Fibroblast of skin of right quadriceps (primary cell): ENCODE measurements at regions not wholly inside any gene's neighbourhood (a gene's known extent, or its start where the extent isn't known, plus 50 kb on each side); places are given as distances from the start of the nearest gene placed in this dataset.
A peak's percentile ranks its signal among the peaks of the same experiment; 100 is the strongest.

Source experiments
- DNase-seq: peaks from one replicate; pipeline ENCODE4 v3.0.0-alpha.2; 2013

DNA sequence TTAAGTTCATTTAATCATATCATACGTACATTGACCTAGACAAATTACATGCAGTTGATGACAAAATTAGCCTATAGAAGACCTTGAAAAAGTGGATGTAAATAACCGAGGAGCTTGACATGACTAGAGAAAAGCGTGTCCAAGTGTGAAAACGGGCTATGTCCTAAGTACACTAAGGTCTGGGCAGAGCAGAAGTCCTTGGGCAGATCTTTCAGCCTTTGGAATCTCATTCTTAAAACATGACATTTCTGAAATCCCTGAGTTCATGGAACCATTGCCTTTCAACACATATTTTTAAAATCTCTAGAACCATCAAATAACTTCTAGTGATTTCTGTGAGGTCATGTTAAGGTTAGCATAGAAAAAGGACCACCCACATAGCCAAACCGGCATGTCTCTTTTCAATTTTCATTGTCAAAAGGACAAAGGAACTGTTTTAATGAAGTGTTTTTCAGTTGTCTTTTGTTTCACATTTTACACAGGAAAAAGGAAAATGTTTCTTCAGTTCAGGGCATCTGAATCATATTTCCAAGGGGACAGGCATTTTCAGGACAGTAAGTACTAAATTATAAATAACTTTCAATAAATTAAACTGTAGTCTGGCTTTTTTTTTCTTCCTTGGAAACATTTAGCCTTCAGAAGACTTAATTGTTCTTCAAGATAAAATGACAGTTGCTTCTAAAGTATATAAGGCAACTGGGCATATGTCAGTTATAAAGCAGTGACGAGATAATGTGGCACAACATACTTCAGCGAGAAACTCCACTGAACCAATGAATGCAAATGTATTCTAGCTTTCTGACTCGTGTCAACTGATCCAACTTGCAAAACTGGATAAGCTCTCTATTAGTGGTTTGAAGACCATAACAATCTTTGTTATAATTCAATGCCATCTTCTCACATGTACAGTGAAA, 416.8 kb downstream of the NFIB start:
- peak; percentile 18 for DNase-seq

DNA sequence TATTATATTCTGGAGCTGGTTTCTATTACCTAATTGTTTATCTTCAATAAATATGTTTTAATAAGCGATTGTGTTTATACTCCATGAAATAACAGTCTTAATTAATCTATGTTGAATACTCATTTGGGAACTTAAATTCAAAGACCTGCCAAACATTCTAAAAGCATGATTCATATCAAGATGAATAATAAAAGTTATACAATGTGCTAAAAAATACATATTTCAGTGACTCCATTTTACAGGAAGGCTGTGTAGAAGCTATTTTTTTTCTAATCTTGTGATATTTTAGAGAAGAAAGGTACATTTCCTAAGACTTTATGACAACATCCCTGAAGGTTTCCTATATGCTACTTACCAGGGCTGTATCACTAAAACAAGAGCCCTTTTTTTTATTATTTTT, 417.9 kb downstream of the NFIB start:
- DNase-seq = no peak

DNA sequence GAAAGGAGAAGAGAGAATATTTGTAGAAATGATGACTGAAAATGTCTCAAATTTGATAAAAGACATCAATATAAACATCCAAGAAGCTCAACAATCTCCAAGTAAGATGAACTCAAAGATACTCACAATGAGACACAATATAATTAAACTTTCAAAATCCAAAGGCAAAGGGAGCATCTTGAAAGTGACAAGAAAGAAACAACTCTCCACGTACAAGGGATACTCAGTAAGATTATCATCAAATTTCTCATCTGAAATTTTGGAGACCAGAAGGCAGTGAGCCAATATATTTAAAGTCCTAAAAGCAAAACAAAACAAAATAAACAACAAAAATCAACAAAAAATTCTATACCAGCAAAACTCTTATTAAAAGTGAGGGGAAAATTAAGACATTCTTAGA, 428.7 kb downstream of the NFIB start:
- no peak for DNase-seq

DNA sequence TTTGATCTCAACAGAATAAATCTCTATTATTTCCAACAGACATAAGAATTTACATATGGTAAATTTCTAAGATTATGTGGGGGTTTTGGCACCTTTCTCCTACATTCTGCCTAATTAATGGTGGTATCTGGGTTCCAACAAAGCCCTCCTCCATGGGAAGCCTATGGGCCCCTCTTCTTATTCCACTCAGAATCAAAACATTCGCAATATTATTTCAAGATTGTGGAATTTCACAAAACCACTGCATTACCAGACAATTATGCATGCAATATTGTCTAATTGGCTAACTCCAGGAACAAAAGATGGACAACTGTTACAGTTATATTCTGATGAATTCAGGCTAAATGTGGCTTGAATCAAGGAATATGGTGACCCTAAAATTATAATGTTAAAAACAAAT, 434.0 kb downstream of the NFIB start:
- peak; percentile 33 for DNase-seq

DNA sequence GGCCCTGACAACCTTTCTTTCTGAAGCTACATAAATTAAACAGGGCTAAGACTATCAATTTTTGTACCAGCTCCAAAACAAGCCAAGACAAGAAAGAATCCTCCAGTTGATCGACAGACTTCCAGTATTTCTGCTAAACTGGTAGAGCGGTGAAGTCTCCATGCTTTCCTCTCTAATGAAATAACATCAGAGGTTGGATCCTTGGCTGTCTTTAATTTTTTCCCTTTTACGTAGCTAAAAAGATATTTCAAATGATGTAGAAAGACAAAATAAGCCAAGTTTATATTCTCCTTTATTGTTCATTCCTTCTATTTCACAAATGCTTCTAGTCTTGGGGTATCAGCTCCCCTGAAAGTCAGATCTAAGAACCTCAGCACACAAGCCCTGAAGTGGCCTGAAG, 434.9 kb downstream of the NFIB start:
- no peak for DNase-seq

DNA sequence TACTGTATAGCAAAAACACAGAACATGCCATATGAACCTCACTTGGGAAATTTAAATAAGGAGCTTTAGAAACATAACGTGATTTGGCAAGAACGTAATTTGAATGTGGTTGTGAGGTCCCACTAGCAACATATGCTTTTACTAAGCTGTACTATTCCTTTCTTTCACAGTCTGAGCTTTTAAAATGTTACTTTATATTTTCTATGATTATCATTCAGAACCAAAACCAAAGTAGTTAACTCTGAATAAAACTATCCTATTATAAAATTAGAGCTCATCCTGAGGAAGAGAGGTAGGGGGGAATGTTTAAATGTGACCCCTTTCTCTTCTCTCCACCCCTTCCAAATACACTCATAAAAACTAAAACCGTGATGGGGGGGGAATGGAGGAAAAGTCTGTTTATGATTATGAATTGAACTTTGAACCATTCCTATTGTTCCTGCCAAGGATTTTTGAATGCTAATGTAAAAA, 435.7 kb downstream of the NFIB start:
- no peak for DNase-seq

DNA sequence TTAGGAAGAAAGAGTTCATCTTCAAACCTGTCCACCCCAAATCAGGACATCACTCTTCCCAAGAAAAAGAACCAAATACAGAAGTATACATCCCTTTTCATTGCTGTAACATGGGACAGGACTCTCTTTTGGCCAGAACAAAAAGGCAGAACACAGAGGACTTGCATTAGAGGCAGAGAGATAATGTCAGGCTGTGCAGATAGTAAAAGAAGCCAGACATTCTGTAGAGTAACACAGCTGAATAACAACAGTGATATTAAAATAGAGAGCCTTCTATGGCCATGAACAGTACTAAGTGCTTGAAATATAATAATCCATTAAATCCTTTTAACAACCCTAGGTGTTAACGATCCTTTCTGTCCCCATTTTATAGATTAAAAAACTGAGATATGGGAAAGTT, 437.2 kb downstream of the NFIB start:
- no peak for DNase-seq

DNA sequence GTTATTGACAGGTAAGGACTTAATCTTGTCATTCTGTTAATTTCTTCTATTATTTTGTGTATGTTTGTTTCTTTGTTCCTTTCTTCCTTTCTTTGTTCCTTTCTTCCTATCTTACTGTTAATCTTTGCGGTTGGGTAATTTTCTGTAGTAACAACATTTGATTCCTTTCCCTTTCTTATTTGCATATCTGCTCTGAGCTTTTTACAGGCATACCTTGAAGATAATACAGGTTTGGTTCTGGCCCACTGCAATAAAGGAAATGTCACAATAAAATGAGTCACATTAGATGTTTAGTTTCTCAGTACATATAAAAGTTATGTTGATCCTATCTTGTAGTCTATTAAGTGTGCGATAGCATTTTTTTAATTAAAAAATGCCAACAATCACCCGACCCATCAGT, 440.7 kb downstream of the NFIB start:
- DNase-seq = no peak

DNA sequence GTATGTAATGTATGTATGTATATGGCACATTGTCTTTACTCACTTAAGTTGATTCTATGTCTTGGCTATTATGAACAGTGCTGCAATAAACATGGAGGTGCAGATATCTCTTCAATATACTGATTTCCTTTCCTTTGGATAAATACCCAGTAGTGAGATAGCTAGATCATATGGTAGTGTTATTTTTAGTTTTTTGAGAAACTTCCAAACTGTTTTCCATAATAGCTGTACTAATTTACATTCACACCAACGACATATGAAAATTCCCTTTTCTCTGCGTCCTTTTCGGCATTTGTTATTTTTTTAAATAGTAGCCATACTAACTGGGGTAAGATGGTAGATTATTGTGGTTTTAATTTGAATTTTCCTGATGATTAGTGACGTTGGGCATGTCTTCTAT, 445.6 kb downstream of the NFIB start:
- DNase-seq = no peak

DNA sequence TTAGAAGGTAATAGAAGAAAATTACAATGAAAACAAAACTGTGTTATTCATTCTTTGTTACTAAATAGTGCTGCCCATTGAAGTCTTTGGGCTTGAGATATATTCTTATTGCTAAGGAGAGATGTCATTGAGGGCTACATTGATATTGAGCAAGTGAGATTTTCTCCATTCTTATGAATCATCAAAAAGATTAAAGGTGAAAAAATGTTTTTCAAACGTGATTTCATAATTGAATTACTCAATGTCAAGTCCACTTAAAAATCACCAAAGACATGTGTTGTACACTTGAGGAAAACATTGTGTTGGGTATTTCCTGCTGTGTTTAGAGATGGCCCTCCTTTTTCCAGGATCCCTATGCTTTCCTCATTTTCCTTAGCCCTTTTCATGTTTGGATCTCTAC, 448.1 kb downstream of the NFIB start:
- DNase-seq = no peak

DNA sequence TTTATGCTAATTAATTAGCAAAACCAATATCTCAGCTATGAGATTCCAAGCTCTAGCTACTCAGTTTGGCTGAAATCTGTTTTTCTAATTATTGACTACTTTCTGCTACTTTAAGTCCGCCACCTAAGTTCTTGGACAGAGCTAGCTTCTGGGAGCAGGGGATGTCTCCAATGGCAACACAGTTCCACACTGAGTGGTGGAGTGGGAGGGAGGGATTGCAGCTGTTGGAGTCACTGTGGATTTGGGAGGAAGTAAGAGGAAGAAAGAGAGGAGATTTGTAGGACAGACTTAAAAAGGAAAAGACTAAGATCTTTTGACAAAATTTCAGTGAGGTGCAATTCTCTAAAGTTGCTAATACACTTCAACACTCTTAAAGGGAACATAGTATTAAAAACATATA, 450.8 kb downstream of the NFIB start:
- DNase-seq = no peak

DNA sequence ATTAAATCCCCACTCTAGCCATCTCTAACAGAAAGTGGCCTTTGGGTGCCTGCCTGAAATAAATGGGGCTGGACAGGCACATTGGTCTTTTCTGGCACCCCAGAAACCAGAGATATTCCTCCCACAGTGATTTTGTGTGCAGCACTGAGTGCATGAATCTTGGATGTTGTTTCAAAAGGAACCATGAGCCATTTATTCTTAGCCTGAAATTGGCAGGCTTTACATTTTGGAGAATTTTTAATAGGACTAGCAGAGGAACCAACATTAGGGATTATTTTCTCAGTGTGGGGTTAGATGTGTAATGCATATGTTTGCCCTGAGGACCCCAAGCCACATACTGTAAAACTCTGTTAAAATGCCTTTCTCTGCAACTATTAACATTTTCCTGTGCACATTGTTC, 451.3 kb downstream of the NFIB start:
- DNase-seq = no peak

DNA sequence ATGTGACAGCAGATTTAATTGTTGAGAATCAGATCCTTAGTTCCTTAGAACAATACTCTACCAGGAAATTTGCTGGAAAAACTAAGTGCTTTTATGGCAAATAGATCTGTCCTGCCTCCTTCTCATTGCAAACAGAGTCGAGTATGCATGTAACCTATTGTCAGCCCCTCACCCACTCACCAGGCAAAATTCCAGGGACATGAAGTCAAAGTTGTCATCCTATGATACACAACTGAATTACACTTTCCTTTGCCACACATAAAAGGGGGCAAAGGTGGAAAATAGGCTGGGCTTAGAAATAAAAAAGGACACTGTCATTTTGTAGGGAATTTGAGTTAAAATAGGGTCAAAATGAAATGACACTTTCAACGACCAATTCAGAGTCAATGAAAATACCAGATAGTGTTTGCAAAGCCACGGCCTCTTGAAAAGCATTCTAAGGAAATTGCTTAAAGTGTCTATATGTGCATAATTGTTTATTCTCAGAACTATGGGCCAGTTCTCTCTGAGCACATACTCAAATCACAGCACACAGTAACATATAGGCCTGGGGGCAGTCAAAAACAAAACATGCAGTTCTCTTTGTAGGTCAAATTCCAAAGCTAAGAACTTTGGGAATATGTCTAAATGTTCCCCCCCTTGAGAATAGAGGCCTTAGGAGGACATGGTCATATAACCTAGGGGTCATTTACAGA, 452.8 kb downstream of the NFIB start:
- DNase-seq = no peak

DNA sequence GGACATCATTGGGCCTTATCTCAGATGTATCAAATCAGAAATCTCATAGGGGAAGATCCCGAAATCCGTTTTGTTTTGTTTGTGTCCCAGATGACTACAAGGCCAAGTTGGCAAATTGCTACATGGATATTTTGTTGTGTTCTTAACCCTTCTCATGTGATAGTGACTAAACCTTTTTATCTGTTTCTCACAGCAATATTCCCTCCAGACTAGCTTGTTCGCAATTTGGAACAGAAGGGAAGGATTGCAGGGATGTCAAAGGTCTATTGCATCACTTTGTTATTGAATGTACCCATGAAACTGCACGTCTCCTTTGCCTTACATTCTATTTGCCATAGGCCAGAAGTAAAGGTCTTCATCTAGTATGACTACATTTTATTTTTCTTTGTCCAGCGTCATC, 453.9 kb downstream of the NFIB start:
- no peak for DNase-seq

DNA sequence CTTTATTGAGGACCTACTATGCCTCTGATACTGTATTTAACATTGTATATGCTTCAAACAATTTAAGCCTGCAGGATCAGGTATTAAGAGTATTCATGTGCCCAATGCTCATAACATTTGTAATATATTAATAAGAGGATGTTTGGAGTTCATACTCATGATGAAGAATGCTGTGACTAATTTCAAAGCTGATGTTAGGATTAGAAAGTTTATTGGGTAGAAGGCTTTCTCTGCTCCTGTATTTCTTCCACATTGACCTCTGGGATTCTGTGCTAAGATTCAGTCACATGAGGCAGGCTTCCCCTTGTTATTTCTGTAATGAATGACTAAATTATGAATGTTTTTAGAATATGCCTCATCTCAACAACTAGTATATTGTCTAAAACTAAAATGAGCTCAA, 456.4 kb downstream of the NFIB start:
- peak; percentile 74 for DNase-seq

DNA sequence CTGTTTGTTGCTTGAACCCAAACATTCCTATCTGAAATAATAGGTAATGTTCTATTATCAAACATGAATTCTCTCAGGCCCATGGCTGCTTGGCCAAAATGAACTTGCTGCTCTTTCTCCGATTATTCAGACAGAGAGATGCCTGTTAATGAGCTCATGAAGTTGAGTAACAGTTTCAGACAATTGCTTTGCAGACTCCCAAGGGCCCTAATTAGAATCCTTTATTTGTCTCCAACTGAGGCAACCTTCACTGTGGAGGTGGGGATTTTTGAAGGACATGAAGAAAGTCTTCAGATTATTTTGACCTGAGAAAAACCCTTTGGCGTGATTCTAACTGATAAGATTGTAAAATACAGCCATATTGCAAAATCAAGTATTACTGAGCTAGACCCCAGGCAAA, 466.7 kb downstream of the NFIB start:
- DNase-seq = peak; percentile 28

DNA sequence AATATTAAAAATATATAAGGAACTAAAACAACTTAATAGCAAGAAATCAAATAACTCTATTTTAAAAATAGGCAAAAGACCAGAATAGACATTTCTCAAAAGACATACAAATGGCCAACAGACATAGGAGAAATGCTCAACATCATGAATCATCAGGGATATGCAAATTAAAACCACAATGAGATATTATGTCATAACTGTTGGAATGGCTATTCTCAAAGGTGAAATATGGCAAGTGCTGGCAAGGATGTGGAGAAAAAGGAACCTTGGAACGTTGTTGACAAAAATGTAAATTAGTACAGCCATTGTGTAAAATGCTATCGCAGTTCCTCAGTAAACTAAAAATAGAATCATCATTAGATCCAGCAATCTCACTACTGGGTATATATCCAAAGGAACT, 468.5 kb downstream of the NFIB start:
- peak; percentile 95 for DNase-seq

DNA sequence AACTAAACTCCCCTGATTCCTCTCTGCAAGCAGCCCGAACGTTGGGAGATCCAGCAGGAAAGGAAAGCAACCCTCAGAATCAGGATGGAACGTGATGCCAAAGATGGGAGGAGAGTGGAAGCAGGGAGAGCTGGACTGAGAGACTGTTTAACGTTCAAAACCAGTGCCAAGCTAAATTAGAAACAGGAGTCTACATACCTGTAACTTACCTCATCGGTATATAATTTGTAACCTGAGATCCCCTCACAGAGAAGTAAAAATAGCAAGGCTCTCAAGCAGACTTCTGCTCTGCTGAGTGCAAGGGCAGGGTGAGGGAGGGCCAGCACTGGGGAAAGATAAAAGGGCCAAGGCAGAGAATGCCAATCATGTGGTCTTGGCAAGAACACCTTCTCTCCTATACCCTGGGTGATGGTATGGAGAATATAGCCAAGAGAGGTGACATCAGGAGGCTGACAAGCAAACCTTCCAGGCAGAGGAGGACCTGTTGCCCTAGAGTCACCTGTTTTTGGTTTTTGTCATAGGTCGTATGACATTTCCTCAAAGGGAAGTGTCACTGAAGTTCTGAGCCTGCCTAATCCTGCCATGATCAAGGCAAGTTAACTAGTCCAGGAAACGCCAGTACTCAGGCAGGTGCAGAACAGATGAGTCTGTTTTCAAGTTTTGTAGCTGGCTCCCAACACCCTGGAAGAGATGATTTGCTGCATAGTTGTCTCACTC, 472.0 kb downstream of the NFIB start:
- no peak for DNase-seq

DNA sequence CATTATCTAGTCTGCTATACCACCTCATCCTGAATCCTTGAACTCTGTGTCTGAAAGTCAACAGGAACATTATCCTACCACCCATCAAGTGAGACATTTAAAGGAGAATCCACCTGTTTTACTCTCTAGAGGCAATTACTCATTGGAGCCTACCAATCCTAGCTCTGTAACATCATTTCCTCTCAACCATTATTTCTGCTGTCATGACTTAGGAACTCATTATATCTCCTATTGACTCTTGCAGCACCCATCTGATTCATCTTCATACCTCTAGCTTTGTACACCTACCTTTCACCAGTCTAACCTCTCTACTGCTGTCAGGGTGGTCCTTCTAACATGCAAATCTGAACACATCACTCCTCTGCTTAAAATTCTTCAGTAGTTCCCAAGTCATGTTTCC, 481.5 kb downstream of the NFIB start:
- DNase-seq = no peak

DNA sequence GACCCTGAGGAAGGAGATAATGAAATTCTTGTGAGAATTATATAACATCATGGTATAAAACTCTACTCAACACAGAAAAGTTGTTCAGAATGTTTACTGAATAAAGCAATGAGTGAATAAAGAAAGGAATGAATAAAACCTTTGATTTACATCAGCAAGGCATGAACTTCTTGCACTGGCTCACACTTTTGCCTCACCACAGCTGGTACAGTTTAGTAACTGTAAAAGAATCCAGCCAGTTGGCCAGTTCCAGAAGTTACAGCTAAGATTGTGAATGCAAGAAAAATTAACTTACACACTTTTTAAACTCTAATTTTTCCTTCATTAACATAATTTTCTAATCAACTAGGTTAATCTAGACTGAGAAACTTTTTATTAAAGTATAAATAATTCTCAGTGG, 490.9 kb downstream of the NFIB start:
- DNase-seq = peak; percentile 39

DNA sequence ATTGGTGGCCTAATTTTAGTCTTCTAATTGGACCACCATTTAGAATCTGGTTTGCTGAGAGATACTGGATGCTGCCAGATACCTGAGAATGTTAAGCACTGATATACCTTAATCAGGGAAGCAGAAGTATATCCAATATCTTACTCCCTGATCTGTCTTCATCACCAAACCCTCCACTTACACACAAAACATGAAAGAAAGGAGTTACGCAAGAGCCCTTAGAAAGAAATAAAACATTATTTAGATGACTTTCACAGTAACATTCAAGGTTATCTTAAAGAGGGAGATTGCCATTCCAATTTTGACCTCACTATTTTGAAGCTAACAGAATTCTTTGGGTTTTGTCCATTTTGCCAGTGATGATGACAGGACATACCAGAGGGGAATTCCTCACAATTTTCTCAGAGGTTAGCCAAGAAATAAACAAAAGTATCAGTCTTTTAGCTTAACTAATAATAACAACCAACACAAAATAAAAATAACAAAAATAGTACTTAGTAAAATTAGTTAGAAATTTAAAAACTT, 496.1 kb downstream of the NFIB start:
- no peak for DNase-seq

DNA sequence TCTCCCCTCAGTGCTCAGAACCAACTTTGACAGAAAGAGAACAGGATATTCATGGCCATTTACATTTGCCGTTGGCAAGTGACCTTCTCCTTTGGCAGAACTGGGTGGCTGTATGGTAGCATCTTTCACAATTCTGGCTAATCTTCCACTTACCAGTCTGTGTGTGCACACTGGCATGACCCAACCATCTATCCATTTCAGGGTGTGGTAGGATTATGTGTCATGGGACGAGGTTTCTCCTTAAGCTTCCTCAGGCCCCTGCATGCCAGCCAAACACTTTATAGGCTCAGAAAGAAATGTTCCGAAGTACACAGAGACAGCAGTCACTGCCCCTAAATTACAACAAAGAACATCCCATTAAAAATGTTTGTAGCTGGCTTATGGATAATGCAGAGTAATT, 497.1 kb downstream of the NFIB start:
- DNase-seq = no peak

DNA sequence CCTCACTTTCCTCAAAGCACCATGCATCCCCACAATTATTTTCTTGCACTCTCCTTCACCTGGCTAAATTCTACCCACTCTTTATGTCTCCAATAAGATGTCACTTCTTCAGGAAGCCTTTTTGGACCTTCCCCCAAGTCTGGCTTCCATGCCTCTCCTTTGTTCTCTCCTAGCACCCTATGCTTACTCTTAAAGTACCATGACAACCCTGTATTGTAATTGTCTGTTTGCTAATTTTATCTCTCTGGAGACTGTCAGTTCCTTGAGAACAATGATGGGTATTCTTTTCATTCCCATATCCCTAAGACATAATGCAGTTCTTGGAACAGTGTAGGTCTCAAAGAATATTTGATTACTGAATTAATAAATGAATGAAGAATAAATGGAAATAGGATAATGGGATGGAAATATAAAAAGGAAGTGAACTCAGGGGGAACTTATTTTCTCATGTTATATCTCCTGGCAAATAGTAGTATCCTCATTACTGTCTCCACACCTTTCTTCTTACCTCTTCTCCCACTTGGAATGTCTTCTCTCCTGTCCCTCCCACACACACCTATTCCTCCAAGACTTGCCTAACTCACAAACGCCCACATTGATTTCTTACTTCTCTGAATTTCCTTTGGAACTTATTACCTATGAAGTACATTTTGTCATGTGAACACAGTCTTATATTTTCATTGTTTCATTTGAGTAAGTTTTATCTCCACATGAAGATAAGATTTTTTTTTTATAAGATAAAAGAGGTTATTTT, 499.1 kb downstream of the NFIB start:
- no peak for DNase-seq
